Skeletal muscle cell (primary cell): ENCODE measurements at regions not wholly inside any gene's neighbourhood (a gene's known extent, or its start where the extent isn't known, plus 50 kb on each side); places are given as distances from the start of the nearest gene placed in this dataset.

ENCODE experiments used
- DNase-seq: peaks from one replicate; pipeline ENCODE4 v3.0.0-alpha.2; 2010; ENCODE audit warnings: low read depth
- H3K4me3 ChIP-seq: 2 replicates; pipeline ENCODE4 v1.5.1; 2011; ENCODE audit warnings: low read depth, mild to moderate bottlenecking, control low read depth, low read length, moderate library complexity

GRCh38 chr6:128827675-128828464 is 55.1 kb upstream of the LAMA2 start:
- no peak overlapping the region for H3K4me3 ChIP-seq
- DNase-seq: no peak

DNA sequence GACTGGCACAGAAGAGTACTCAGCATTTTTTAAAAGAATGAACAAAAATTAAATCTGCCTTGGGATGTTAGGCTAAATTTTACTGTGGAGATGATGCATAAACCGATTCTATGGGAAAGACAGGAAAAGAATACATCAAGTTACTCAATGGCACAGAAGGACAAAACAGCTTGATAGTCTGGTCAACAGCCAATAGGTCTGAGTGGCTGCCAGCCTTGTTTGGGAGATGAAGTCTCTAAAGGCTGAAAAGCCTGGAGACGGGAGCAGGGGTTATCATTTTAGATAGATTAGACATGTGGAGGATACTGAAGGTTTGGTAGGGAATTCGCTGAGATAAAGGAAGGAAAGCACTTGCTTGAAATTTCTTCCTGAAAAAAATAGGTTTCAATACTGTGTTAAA is 56.3 kb upstream of the LAMA2 start:
- no peak for DNase-seq
- no peak overlapping the region for H3K4me3 ChIP-seq

DNA sequence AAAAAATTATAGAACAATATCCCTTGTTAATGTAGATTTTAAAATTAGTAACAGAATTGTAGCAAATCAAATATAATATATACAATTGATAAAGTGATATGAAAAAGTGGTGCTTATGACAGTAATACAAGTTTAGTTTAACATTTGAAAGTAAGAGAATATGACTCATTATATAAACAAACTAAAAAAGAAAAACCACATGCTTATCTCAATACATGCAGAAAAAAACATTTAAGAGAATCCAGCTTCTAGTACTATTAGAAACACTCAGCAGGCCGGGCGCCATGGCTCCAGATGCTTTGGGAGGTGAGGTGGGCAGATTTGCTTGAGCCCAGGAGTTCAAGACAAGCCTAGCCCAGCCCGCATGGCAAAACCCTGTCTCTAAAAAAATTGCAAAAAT is 60.7 kb upstream of the LAMA2 start:
- DNase-seq: no peak
- H3K4me3 ChIP-seq: no peak overlapping the region

GRCh38 chr6:128821116-128821515 is 61.8 kb upstream of the LAMA2 start:
- H3K4me3 ChIP-seq: no peak overlapping the region
- no peak for DNase-seq

GRCh38 chr6:128808856-128809255 is 74.1 kb upstream of the LAMA2 start:
- DNase-seq: no peak
- H3K4me3 ChIP-seq: no peak overlapping the region

GRCh38 chr6:128807577-128807976 is 75.4 kb upstream of the LAMA2 start:
- no peak overlapping the region for H3K4me3 ChIP-seq
- no peak for DNase-seq

- no peak overlapping the region for H3K4me3 ChIP-seq
- no peak for DNase-seq
Observed at GRCh38 chr6:128806261-128806660, 76.7 kb upstream of the LAMA2 start.

DNA sequence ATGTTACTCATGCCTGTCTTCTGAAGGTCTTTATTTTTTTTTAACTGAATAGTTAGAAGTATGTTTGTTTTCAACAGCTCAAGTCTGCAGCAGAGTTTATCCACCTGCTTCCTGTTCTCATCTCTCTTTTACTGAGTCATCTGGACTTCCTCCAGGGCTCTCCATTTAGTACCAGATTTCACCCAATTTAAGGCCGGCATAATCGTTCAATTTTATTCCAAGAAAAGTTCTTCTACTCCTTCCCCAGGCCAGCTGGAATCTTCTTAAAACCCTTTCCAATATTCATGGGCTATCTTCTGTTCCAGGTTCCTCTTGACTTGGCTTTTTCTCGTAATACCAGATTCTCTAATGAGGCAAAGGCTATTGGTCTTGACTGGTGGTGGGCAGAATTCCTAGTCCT is 79.0 kb upstream of the LAMA2 start:
- H3K4me3 ChIP-seq: no peak overlapping the region
- peak; percentile 31 for DNase-seq

- no peak overlapping the region for H3K4me3 ChIP-seq
- DNase-seq: no peak
Observed at GRCh38 chr6:128801621-128802020, 81.3 kb upstream of the LAMA2 start.

DNA sequence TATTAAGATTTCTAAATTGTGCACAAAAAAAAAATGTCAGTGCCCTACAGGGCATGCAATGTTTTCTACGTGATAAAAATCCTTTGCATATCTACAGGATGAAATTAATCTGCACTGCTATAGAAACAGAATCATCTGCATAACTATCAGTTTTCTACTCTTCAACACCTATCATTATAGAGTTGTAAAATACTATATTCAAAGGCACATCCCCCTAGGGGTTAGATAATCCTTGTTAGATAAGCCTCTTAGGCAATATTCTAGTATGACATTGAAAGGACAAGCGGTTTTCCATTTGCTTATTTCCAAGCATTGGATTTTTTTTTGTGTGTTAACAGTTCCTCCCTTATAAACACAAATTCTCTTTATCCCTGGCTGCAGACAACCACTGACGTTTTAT is 98.7 kb upstream of the LAMA2 start:
- no peak for DNase-seq
- H3K4me3 ChIP-seq: no peak overlapping the region

GRCh38 chr6:128768187-128768586 is 114.8 kb upstream of the LAMA2 start:
- H3K4me3 ChIP-seq: no peak overlapping the region
- no peak for DNase-seq

- DNase-seq: no peak
- H3K4me3 ChIP-seq: no peak overlapping the region
Observed at GRCh38 chr6:128767705-128768104, 115.2 kb upstream of the LAMA2 start.

GRCh38 chr6:128767150-128767549 is 115.8 kb upstream of the LAMA2 start:
- no peak overlapping the region for H3K4me3 ChIP-seq
- no peak for DNase-seq

- DNase-seq: no peak
Observed at GRCh38 chr6:128763599-128764300, 119.2 kb upstream of the LAMA2 start.

DNA sequence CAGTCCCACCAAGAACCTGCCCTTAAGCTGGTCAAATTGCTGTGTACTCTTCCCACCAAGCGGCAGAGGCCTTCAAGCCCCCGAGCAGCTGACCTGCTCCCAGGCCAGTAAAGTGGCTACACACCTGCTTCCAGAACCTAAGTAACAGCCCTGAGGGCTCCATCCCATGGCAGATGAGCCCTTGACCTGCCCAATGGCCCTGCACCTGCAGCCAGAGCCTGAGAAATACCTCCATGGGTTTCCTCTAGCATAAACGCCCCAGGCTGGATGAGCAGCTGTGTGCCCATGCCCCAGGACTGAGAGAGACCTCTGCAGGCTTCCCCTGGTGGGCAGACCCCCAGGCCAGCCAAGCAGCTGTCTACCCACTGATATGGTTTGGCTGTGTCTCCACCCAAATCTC is 123.0 kb upstream of the LAMA2 start:
- no peak overlapping the region for H3K4me3 ChIP-seq
- no peak for DNase-seq

More at GRCh38 chr6:128763599-128764300, 119.2 kb upstream of the LAMA2 start:
- no peak overlapping the region for H3K4me3 ChIP-seq

DNA sequence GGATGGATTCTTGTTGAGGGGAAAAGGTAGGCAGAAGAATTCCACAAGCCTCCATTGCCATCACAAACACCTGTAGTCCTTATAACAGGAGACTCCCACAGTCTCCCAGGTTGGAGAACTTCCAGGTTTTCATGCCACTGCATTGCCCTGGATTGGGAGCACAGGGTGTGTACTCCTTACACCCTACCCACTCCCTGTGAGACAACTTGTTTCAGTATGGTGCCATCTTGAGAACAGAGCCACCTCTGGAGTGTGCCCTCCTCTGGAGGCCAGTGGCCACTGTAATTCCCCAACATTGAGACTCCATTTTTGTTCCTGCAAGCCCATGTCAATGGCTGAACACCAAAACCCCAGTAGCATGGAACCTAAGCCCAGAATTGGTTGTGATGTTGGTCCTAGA is 123.5 kb upstream of the LAMA2 start:
- H3K4me3 ChIP-seq: no peak overlapping the region
- no peak for DNase-seq

GRCh38 chr6:128757961-128758360 is 125.0 kb upstream of the LAMA2 start:
- H3K4me3 ChIP-seq: no peak overlapping the region
- DNase-seq: no peak

DNA sequence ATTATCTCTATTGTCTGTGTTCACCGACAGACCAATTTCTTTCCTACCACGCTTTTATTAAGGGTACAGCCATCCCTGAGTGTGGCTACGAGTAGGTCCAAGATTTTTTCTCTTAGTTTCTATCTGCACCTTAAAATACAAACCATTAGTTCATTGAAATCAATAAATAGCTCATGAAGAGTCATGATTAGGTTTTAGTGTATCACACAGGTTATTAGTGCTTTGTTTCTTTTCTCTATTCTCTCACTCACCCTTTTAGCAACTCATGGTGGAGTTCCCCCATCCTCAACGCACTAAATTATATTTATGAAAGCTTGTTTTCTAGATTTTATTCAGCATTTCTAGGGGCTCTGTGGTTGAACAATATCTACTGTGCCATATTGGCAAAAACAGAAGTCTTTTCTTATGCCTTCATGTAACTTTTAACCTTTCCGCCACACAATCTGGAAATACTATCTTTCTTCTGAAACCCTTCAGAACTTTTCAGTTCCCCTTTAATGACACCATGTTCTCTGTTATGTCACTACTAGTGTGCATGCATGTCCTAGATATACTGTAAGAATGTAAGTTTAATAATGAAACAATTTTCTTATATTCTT is 128.2 kb upstream of the LAMA2 start:
- no peak overlapping the region for H3K4me3 ChIP-seq
- DNase-seq: no peak

DNA sequence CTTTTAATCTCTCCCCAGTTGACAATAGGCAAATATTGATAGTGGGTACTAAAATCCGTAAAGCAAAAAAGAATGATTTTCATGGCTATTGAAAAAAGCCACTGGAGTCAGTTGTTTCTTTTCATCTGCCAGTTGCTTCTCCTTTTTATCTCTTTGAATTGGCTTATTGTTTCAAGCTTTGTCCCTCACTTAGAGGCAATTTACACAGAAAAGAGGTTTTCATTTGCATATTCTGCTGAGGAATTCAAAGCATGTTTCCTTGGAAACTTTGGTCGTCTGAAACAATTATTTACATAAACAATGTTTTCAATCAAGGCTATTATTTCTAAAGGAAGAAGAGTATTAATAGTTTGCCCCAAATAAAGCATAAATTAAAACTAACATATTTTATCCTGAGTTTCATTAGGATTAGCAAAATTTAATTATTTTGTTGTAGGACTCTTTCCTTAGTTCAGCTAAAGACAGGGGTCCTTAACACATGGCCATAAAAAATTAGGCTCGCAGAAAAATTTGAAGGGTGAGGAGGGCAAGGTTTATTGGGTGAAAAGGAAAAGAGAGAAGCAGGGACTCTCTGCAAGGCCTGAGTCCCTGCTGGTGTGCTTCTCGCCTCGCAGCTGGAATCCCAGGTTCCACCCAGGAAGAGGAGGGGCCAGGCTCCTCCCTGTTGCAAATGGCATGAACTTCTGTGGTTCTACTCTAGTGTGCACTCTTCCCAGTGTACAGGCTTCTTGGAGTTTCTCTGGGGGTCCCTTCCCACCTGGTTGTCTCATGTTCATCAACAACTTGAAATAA is 138.8 kb upstream of the LAMA2 start:
- no peak for DNase-seq

GRCh38 chr6:128742900-128743299 is 140.0 kb upstream of the LAMA2 start:
- DNase-seq: no peak
- no peak overlapping the region for H3K4me3 ChIP-seq

More for the DNA sequence above, 138.8 kb upstream of the LAMA2 start:
- H3K4me3 ChIP-seq: no peak overlapping the region
